ENCODE measurements at regions not wholly inside any gene's neighbourhood (a gene's known extent, or its start where the extent isn't known, plus 50 kb on each side); places are given as distances from the start of the nearest gene placed in this dataset.

DNA sequence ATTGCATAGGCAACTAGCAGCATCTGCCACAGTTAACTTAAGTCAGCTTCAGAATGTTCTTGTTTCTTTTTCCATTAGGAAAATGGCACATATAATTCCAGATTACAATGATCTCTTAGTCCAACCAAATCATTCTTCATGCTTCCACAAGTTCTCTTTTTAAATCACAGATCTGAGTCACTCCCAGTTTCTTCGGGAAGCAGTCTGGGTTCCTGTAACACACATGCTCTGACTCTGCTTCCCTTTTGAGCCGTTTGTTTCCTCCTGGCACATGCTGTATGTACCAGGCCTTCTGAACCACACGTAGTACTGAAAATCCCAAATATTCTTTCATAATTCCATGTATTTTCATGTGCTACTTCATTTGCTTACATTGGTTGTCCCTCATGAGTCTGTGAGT lies 388.8 kb upstream of the PDE3A start (continued):
- TF ChIP-seq ZBTB26 (CRISPR knock-in tag; IDR thresholded peaks at IDR 0.05) (no peak), ETV1 (tag; conservative IDR thresholded peaks at IDR 0.05; ENCODE audit: low read depth) (no peak), FOXM1 (IDR thresholded peaks at IDR 0.05; ENCODE audit: low read depth) (no peak), FOXM1 (CRISPR knock-in tag; IDR thresholded peaks at IDR 0.05; ENCODE audit: low read depth) (no peak)
- TF ChIP-seq, protein P1, sequence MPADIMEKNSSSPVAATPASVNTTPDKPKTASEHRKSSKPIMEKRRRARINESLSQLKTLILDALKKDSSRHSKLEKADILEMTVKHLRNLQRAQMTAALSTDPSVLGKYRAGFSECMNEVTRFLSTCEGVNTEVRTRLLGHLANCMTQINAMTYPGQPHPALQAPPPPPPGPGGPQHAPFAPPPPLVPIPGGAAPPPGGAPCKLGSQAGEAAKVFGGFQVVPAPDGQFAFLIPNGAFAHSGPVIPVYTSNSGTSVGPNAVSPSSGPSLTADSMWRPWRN (IDR thresholded peaks at IDR 0.05; ENCODE audit: low read depth): no peak

DNA sequence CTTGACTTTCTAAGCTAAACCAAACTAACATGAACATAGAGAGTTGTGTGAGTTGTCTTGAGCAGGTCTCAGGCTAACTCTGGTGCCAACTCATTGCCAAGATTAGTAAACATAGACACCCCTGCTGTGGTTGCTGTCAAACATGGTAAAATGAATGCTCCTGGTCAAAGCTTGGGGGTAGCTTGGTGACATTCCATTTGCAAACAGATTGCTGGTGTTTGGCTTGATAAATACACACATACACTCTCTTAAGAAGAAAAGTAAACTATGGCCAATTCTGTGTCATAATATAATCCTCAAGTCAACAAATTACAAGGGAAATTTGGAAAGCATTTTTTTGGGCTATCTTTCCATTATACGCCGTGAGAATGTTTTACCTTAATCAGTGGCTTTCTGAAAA lies 386.4 kb upstream of the PDE3A start:
- no peak for ATAC-seq
- Histone ChIP-seq H3K4me3 (no peak overlapping the region), H3K4me1 (replicated peaks in 1 of 2; ENCODE audit: control insufficient read depth in 2 of 2, insufficient read depth in 2 of 2, low read length in 2 of 2) (no peaks in the 10 kb centered on the region), H3K36me3 (ENCODE audit: control insufficient read depth, insufficient read depth, low read length) (no peaks in the 10 kb centered on the region), H3K9me1 (ENCODE audit: control insufficient read depth, insufficient read depth, low read length) (no peaks in the 10 kb centered on the region), H3K9me3 (replicated peaks; ENCODE audit: control insufficient read depth, insufficient read depth, low read depth, low read length) (no peaks in the 10 kb centered on the region; the same call in 1 of the 2 replicates), H3K4me2 (ENCODE audit: insufficient read depth, low read length) (no peak overlapping the region), H3K27ac (ENCODE audit: extremely low read depth, low read depth, low read length) (no peak overlapping the region), H3K27me3 (ENCODE audit: control insufficient read depth in 2 of 2, insufficient read depth in 2 of 2, low read length in 2 of 2) (no peaks in the 10 kb centered on the region), H2AFZ (ENCODE audit: low read depth, low read length) (no peak overlapping the region), H3K9ac (ENCODE audit: insufficient read depth in 1 of 2, low read depth in 2 of 2, low read length in 2 of 2) (no peak overlapping the region), H3K79me2 (ENCODE audit: control insufficient read depth, insufficient read depth, low read length) (no peaks in the 10 kb centered on the region), H4K20me1 (replicated peaks; ENCODE audit: control insufficient read depth, insufficient read depth, low read length) (no peaks in the 10 kb centered on the region)
- in situ Hi-C loops (cut with MboI): no loop called here
- ChIA-PET POLR2A (no interaction called here), CTCF (ENCODE audit: low intra/inter-chr PET ratio) (no interaction called here)
- no TSS peak for BruUV-seq (replicated peaks)
- no peak for FAIRE-seq
- intact Hi-C loops (cut with micrococcal nuclease): no loop called here
- 0% methylated on average over 2 of the region's 2 CpGs for WGBS (ENCODE audit: insufficient coverage, low coverage, missing lambda C conversion rate)
- DNase-seq (ENCODE audit: extremely low read depth in 1 of 4, low spot score in 3 of 4): no peak
- TF ChIP-seq CBFA2T2 (conservative IDR thresholded peaks at IDR 0.05) (no peak), SAP30 (IDR thresholded peaks at IDR 0.05; ENCODE audit: borderline replicate concordance, insufficient read depth, low read depth, low read length, poor library complexity, severe bottlenecking) (no peak), ZNF239 (CRISPR knock-in tag; IDR thresholded peaks at IDR 0.05) (no peak), ZNF551 (CRISPR knock-in tag; IDR thresholded peaks at IDR 0.05) (no peak), SLC30A9 (CRISPR knock-in tag; IDR thresholded peaks at IDR 0.05) (no peak), ZNF3 (CRISPR knock-in tag; IDR thresholded peaks at IDR 0.05) (no peak), RNF219 (CRISPR knock-in tag; IDR thresholded peaks at IDR 0.05) (no peak), RBFOX2 (IDR thresholded peaks at IDR 0.05; ENCODE audit: low read depth, low read length) (no peak), HMBOX1 (IDR thresholded peaks at IDR 0.05) (no peak), FOXM1 (IDR thresholded peaks at IDR 0.05; ENCODE audit: low read depth) (no peak), FOXM1 (CRISPR knock-in tag; IDR thresholded peaks at IDR 0.05; ENCODE audit: low read depth) (no peak), ARNT (IDR thresholded peaks at IDR 0.05) (no peak), GABPB2 (CRISPR knock-in tag; conservative IDR thresholded peaks at IDR 0.05) (no peak), NFATC3 (IDR thresholded peaks at IDR 0.05) (no peak), HEY1 (CRISPR knock-in tag; IDR thresholded peaks at IDR 0.05; ENCODE audit: borderline replicate concordance) (no peak), NCOA4 (IDR thresholded peaks at IDR 0.05; ENCODE audit: partially characterized antibody) (no peak)

All from K562 (cell line).